ENCODE measurements at regions not wholly inside any gene's neighbourhood (a gene's known extent, or its start where the extent isn't known, plus 50 kb on each side); places are given as distances from the start of the nearest gene placed in this dataset.

DNA sequence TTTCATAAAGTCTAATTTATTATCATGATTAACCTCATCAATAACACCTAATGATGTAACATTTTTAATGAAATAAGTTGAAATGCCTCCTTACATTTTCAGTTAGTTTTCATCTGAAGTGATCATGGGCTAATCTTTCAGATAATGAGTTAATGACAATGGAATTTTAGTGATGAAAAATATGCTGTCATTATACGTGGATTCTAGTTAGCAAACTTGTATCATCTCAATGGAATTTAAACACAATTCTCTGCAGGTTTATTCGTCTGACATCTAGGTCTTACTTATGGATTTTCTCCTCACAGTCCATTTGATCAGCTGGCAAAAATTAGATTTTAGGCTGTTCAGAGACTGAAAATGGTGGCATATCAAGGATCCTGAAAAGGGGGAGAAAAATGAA is 885.0 kb downstream of the SLC4A3 start:
- TF ChIP-seq, protein P1, sequence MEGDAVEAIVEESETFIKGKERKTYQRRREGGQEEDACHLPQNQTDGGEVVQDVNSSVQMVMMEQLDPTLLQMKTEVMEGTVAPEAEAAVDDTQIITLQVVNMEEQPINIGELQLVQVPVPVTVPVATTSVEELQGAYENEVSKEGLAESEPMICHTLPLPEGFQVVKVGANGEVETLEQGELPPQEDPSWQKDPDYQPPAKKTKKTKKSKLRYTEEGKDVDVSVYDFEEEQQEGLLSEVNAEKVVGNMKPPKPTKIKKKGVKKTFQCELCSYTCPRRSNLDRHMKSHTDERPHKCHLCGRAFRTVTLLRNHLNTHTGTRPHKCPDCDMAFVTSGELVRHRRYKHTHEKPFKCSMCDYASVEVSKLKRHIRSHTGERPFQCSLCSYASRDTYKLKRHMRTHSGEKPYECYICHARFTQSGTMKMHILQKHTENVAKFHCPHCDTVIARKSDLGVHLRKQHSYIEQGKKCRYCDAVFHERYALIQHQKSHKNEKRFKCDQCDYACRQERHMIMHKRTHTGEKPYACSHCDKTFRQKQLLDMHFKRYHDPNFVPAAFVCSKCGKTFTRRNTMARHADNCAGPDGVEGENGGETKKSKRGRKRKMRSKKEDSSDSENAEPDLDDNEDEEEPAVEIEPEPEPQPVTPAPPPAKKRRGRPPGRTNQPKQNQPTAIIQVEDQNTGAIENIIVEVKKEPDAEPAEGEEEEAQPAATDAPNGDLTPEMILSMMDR (IDR thresholded peaks at IDR 0.05): no peak
- no peak for TF ChIP-seq ZFX (IDR thresholded peaks at IDR 0.05; ENCODE audit: borderline replicate concordance)

Measured in 22Rv1 (cell line).